ENCODE measurements at regions not wholly inside any gene's neighbourhood (a gene's known extent, or its start where the extent isn't known, plus 50 kb on each side); places are given as distances from the start of the nearest gene placed in this dataset.

GRCh38 chr14:98576463-98576862, 695.5 kb downstream of the BCL11B start:
- DNase-seq (ENCODE audit: low spot score), result no peak
- TF ChIP-seq CTCF (IDR thresholded peaks at IDR 0.05), result no peak
- ATAC-seq (ENCODE audit: insufficient number of reproducible peaks, low FRiP score, low read depth), result no peak
- Histone ChIP-seq H3K36me3 (no peaks in the 10 kb centered on the region), H3K27ac (no peak overlapping the region), H3K9me3 (no peaks in the 10 kb centered on the region), H3K4me1 (ENCODE audit: control insufficient read depth in 1 of 2, low read depth in 2 of 2) (no peaks in the 10 kb centered on the region), H3K4me3 (no peak overlapping the region), H3K27me3 (replicated peaks; ENCODE audit: insufficient read depth) (no peaks in the 10 kb centered on the region)

DNA sequence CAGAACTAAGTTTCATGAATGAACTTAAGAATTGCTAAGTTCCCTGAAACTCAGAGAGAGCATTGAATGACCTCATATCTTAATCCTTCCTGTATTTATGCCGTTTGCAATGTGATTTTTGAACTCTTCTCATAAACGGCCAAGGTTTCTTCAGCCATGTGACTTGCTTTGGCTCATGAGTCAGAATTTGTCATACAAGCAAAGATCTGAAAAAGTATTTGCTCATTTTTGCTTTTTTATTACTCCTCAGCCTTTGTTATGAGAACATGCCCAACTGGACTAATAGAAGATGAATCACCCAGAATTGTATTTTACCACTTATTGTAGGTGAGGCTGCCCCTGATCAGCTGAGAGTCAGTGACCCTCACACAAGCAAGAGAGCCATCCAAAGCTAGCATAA, 693.8 kb downstream of the BCL11B start:
- TF ChIP-seq CTCF (IDR thresholded peaks at IDR 0.05), result no peak
- Histone ChIP-seq H3K4me3 (no peak overlapping the region), H3K36me3 (no peaks in the 10 kb centered on the region), H3K4me1 (ENCODE audit: control insufficient read depth in 1 of 2, low read depth in 2 of 2) (no peaks in the 10 kb centered on the region), H3K27ac (no peak overlapping the region), H3K27me3 (replicated peaks; ENCODE audit: insufficient read depth) (no peaks in the 10 kb centered on the region), H3K9me3 (no peaks in the 10 kb centered on the region)
- no peak for DNase-seq (ENCODE audit: low spot score)
- no peak for ATAC-seq (ENCODE audit: insufficient number of reproducible peaks, low FRiP score, low read depth)

DNA sequence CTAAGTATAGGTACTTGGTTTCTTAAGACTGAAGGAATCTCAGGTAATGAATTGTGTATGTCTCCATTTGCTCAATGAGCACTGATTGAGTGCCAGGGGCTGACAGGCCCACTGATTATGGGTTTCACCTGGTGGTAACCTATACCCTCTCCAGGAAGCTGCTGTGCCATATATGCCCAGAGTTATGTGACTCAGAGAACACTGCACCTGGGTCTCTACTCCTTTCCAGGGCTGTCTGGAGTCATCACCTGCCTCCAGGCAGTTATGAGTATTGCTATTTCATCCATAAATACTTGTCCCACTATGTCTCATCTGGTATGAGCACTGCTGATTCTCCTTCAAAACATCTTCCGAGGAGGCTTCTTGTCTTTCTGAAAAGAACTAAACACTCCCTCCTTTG, 692.9 kb downstream of the BCL11B start:
- no peak for TF ChIP-seq CTCF (IDR thresholded peaks at IDR 0.05)
- Histone ChIP-seq H3K4me1 (ENCODE audit: control insufficient read depth in 1 of 2, low read depth in 2 of 2) (no peaks in the 10 kb centered on the region), H3K27ac (no peak overlapping the region), H3K27me3 (replicated peaks; ENCODE audit: insufficient read depth) (no peaks in the 10 kb centered on the region), H3K9me3 (no peaks in the 10 kb centered on the region), H3K4me3 (no peak overlapping the region), H3K36me3 (no peaks in the 10 kb centered on the region)
- DNase-seq (ENCODE audit: low spot score) (no peak), ATAC-seq (ENCODE audit: insufficient number of reproducible peaks, low FRiP score, low read depth) (no peak)

GRCh38 chr14:98580131-98580678, 691.8 kb downstream of the BCL11B start:
- TF ChIP-seq CTCF (IDR thresholded peaks at IDR 0.05), result no peak
- DNase-seq (ENCODE audit: low spot score) (no peak), ATAC-seq (ENCODE audit: insufficient number of reproducible peaks, low FRiP score, low read depth) (no peak)
- H3K9me3 ChIP-seq, result no peaks in the 10 kb centered on the region
- H3K27me3 ChIP-seq (replicated peaks; ENCODE audit: insufficient read depth), result no peaks in the 10 kb centered on the region
- H3K36me3 ChIP-seq, result no peaks in the 10 kb centered on the region
- H3K4me1 ChIP-seq (ENCODE audit: control insufficient read depth in 1 of 2, low read depth in 2 of 2), result no peaks in the 10 kb centered on the region
- H3K27ac ChIP-seq, result no peak overlapping the region
- H3K4me3 ChIP-seq, result no peak overlapping the region

DNA sequence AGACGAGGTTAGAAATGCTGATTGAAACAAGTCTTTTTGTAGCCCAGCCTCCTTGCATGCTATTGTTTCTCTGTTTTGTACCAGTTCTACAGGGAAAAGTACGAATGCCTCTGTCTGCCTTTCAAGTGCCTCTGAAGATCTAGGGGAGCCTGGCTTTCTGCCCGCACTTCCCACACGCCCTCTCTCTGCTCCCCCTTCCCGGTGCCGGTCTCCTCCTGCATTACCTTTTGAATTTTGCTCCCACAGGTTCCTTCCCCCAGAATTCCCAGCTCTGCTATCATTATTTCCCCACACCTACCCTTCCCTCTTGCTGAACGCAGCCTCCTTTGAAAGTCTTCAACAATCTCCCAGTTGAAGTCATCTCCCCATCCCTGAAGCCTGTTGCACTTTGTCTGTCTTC, 689.7 kb downstream of the BCL11B start:
- TF ChIP-seq CTCF (IDR thresholded peaks at IDR 0.05), result no peak

More for the DNA sequence above, 689.7 kb downstream of the BCL11B start:
- no peak for ATAC-seq (ENCODE audit: insufficient number of reproducible peaks, low FRiP score, low read depth)
- Histone ChIP-seq H3K4me3 (no peak overlapping the region), H3K27me3 (replicated peaks; ENCODE audit: insufficient read depth) (no peaks in the 10 kb centered on the region), H3K9me3 (no peaks in the 10 kb centered on the region), H3K4me1 (ENCODE audit: control insufficient read depth in 1 of 2, low read depth in 2 of 2) (no peaks in the 10 kb centered on the region), H3K27ac (no peak overlapping the region), H3K36me3 (no peaks in the 10 kb centered on the region)
- no peak for DNase-seq (ENCODE audit: low spot score)
